ENCODE measurements at regions not wholly inside any gene's neighbourhood (a gene's known extent, or its start where the extent isn't known, plus 50 kb on each side); places are given as distances from the start of the nearest gene placed in this dataset.

DNA sequence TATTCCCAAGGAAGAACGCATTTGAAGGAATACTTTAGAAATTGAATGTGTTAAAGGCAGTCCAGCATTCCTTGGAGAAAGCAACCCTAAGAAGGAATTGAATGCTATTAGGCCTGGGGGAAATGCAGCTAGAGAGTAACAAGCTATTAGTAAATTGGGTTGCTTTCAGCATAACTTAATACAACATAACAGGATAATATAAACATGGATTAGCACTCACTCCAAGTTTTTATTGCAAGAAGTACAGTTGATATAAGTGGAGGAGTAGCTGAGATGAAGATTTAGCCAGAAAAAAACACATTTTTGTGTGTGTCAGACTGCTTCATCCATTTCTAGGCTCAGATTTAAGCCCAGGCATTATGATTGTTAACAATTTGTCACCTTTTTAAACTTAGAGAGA lies 314.6 kb downstream of the MEIS1 start (continued):
- TF ChIP-seq, protein P1, sequence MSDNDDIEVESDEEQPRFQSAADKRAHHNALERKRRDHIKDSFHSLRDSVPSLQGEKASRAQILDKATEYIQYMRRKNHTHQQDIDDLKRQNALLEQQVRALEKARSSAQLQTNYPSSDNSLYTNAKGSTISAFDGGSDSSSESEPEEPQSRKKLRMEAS (IDR thresholded peaks at IDR 0.05; ENCODE audit: low read depth, low read length), result no peak

DNA sequence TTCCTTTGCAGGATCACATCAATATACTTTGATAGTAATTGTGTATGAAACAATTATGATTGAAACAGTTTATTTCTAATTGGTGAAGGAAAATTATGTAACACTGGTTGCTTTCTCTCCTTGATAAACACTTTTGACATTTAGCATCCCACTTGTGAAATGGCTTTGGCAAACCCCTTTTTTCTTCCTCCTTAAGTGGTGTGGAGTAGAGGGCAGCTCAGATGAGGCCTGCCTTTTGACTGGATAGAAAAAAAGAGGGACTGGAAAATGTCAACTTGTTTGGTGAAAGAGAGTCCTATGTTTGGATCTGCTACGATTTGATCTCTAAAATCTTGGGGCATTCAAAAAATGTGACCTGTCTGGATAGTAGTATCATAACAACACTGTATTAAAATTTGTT lies 318.3 kb downstream of the MEIS1 start:
- Histone ChIP-seq H3K9ac (ENCODE audit: control insufficient read depth, insufficient read depth, low read length) (no peak overlapping the region), H3K27me3 (replicated peaks in 1 of 2; ENCODE audit: control insufficient read depth in 2 of 2, insufficient read depth in 2 of 2, low read length in 1 of 2) (no peaks in the 10 kb centered on the region), H3K27ac (ENCODE audit: control insufficient read depth, insufficient read depth) (no peak overlapping the region), H2AFZ (ENCODE audit: control insufficient read depth, low read depth, low read length) (no peak overlapping the region), H3K4me3 (no peak overlapping the region), H3K79me2 (ENCODE audit: control insufficient read depth, insufficient read depth, low read length) (no peaks in the 10 kb centered on the region), H3K4me1 (ENCODE audit: control insufficient read depth, insufficient read depth, low read length) (no peaks in the 10 kb centered on the region), H3K4me2 (ENCODE audit: control insufficient read depth, insufficient read depth) (no peak overlapping the region), H3K9me3 (replicated peaks; ENCODE audit: control insufficient read depth, insufficient read depth, low read length) (no peaks in the 10 kb centered on the region), H4K20me1 (ENCODE audit: control insufficient read depth, insufficient read depth) (no peaks in the 10 kb centered on the region), H3K36me3 (ENCODE audit: control insufficient read depth in 2 of 2, insufficient read depth in 2 of 2, low read length in 1 of 2) (no peaks in the 10 kb centered on the region)
- ChIA-PET POLR2A (no interaction called here), CTCF (no interaction called here), RAD21 (ENCODE audit: unreplicated experiment) (no interaction called here), SMC1A (ENCODE audit: uncharacterized antibody, unreplicated experiment) (interaction anchor here (0.6 to 1.4 kb wide), 2 partner anchors 9 to 797 kb away, joined by 3 read pairs; no protein-coding TSS in a partner anchor)
- DNase-seq (ENCODE audit: low read depth, low spot score) (no peak), FAIRE-seq (no peak), ATAC-seq (no peak)
- WGBS (ENCODE audit: insufficient coverage, insufficient replicate concordance, low lambda C conversion rate, missing lambda C conversion rate), result 0% methylated on average over 1 of the region's 1 CpG
- intact Hi-C loops (cut with micrococcal nuclease; ENCODE audit: unreplicated experiment), result no loop called here
- no TSS peak for BruUV-seq (replicated peaks)
- in situ Hi-C loops (cut with MboI), result no loop called here
- no peak for TF ChIP-seq SMAD5 (IDR thresholded peaks at IDR 0.05; ENCODE audit: low read depth)
- no peak for TF ChIP-seq IKZF2 (IDR thresholded peaks at IDR 0.05)
- TF ChIP-seq, protein P2, sequence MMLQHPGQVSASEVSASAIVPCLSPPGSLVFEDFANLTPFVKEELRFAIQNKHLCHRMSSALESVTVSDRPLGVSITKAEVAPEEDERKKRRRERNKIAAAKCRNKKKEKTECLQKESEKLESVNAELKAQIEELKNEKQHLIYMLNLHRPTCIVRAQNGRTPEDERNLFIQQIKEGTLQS (IDR thresholded peaks at IDR 0.05; ENCODE audit: borderline replicate concordance, extremely low read depth, low read depth, low read length), result no peak
- no peak for TF ChIP-seq JUND (IDR thresholded peaks at IDR 0.05; ENCODE audit: low read depth, low read length)
- no peak for TF ChIP-seq ZNF217 (IDR thresholded peaks at IDR 0.05)
- TF ChIP-seq BHLHE40 (IDR thresholded peaks at IDR 0.05; ENCODE audit: borderline replicate concordance in 1 of 2, low read depth in 2 of 2, low read length in 1 of 2), result no peak
- TF ChIP-seq ZNF207 (IDR thresholded peaks at IDR 0.05; ENCODE audit: borderline replicate concordance), result no peak
- no peak for TF ChIP-seq TAF1 (IDR thresholded peaks at IDR 0.05; ENCODE audit: borderline replicate concordance, low read depth, low read length)
- no peak for TF ChIP-seq NFIC (IDR thresholded peaks at IDR 0.05; ENCODE audit: low read depth, low read length)
- no peak for TF ChIP-seq IKZF1 (conservative IDR thresholded peaks at IDR 0.05)
- TF ChIP-seq, protein P3, sequence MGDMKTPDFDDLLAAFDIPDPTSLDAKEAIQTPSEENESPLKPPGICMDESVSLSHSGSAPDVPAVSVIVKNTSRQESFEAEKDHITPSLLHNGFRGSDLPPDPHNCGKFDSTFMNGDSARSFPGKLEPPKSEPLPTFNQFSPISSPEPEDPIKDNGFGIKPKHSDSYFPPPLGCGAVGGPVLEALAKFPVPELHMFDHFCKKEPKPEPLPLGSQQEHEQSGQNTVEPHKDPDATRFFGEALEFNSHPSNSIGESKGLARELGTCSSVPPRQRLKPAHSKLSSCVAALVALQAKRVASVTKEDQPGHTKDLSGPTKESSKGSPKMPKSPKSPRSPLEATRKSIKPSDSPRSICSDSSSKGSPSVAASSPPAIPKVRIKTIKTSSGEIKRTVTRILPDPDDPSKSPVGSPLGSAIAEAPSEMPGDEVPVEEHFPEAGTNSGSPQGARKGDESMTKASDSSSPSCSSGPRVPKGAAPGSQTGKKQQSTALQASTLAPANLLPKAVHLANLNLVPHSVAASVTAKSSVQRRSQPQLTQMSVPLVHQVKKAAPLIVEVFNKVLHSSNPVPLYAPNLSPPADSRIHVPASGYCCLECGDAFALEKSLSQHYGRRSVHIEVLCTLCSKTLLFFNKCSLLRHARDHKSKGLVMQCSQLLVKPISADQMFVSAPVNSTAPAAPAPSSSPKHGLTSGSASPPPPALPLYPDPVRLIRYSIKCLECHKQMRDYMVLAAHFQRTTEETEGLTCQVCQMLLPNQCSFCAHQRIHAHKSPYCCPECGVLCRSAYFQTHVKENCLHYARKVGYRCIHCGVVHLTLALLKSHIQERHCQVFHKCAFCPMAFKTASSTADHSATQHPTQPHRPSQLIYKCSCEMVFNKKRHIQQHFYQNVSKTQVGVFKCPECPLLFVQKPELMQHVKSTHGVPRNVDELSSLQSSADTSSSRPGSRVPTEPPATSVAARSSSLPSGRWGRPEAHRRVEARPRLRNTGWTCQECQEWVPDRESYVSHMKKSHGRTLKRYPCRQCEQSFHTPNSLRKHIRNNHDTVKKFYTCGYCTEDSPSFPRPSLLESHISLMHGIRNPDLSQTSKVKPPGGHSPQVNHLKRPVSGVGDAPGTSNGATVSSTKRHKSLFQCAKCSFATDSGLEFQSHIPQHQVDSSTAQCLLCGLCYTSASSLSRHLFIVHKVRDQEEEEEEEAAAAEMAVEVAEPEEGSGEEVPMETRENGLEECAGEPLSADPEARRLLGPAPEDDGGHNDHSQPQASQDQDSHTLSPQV (IDR thresholded peaks at IDR 0.05), result no peak
- TF ChIP-seq, protein P4, sequence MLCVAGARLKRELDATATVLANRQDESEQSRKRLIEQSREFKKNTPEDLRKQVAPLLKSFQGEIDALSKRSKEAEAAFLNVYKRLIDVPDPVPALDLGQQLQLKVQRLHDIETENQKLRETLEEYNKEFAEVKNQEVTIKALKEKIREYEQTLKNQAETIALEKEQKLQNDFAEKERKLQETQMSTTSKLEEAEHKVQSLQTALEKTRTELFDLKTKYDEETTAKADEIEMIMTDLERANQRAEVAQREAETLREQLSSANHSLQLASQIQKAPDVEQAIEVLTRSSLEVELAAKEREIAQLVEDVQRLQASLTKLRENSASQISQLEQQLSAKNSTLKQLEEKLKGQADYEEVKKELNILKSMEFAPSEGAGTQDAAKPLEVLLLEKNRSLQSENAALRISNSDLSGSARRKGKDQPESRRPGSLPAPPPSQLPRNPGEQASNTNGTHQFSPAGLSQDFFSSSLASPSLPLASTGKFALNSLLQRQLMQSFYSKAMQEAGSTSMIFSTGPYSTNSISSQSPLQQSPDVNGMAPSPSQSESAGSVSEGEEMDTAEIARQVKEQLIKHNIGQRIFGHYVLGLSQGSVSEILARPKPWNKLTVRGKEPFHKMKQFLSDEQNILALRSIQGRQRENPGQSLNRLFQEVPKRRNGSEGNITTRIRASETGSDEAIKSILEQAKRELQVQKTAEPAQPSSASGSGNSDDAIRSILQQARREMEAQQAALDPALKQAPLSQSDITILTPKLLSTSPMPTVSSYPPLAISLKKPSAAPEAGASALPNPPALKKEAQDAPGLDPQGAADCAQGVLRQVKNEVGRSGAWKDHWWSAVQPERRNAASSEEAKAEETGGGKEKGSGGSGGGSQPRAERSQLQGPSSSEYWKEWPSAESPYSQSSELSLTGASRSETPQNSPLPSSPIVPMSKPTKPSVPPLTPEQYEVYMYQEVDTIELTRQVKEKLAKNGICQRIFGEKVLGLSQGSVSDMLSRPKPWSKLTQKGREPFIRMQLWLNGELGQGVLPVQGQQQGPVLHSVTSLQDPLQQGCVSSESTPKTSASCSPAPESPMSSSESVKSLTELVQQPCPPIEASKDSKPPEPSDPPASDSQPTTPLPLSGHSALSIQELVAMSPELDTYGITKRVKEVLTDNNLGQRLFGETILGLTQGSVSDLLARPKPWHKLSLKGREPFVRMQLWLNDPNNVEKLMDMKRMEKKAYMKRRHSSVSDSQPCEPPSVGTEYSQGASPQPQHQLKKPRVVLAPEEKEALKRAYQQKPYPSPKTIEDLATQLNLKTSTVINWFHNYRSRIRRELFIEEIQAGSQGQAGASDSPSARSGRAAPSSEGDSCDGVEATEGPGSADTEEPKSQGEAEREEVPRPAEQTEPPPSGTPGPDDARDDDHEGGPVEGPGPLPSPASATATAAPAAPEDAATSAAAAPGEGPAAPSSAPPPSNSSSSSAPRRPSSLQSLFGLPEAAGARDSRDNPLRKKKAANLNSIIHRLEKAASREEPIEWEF (IDR thresholded peaks at IDR 0.05; ENCODE audit: insufficient replicate concordance, low read depth, low read length), result no peak
- no peak for TF ChIP-seq ZZZ3 (IDR thresholded peaks at IDR 0.05; ENCODE audit: control insufficient read depth, insufficient read length, low read depth)

All from GM12878 (cell line).